ENCODE measurements at regions not wholly inside any gene's neighbourhood (a gene's known extent, or its start where the extent isn't known, plus 50 kb on each side); places are given as distances from the start of the nearest gene placed in this dataset.

- no peak overlapping the region for H3K4me3 ChIP-seq (ENCODE audit: low read depth, low read length)
- no peak for TF ChIP-seq CTCF (IDR thresholded peaks at IDR 0.05; ENCODE audit: low read depth, low read length)
Measured at GRCh38 chr14:41986083-41986645, 379.5 kb downstream of the LRFN5 start.

- TF ChIP-seq CTCF (IDR thresholded peaks at IDR 0.05; ENCODE audit: low read depth, low read length), result no peak
- H3K4me3 ChIP-seq (ENCODE audit: low read depth, low read length), result no peak overlapping the region
Measured at GRCh38 chr14:41973178-41973577, 366.5 kb downstream of the LRFN5 start.

- no peak overlapping the region for H3K4me3 ChIP-seq (ENCODE audit: low read depth, low read length)
- TF ChIP-seq CTCF (IDR thresholded peaks at IDR 0.05; ENCODE audit: low read depth, low read length), result no peak
Measured at GRCh38 chr14:41972531-41972930, 365.9 kb downstream of the LRFN5 start.

GRCh38 chr14:41960281-41960680, 353.6 kb downstream of the LRFN5 start:
- H3K4me3 ChIP-seq (ENCODE audit: low read depth, low read length), result no peak overlapping the region
- no peak for TF ChIP-seq CTCF (IDR thresholded peaks at IDR 0.05; ENCODE audit: low read depth, low read length)

GRCh38 chr14:41957459-41957858, 350.8 kb downstream of the LRFN5 start:
- no peak overlapping the region for H3K4me3 ChIP-seq (ENCODE audit: low read depth, low read length)
- TF ChIP-seq CTCF (IDR thresholded peaks at IDR 0.05; ENCODE audit: low read depth, low read length), result no peak

All from WI38 (cell line).